Mesendoderm (in vitro differentiated cells): ENCODE measurements at regions not wholly inside any gene's neighbourhood (a gene's known extent, or its start where the extent isn't known, plus 50 kb on each side); places are given as distances from the start of the nearest gene placed in this dataset.

Source experiments
- DNase-seq: peaks from one replicate; pipeline ENCODE4 v3.0.0; 2013
- H2AK5ac ChIP-seq: 2 replicates; pipeline ENCODE4 v1.6.1; 2013; ENCODE audit warnings: low read length, inconsistent platforms
- H2BK120ac ChIP-seq: 2 replicates; pipeline ENCODE4 v1.6.1; 2013; ENCODE audit warnings: low read depth, mild to moderate bottlenecking, low read length, moderate library complexity, mixed read lengths
- H2BK15ac ChIP-seq: replicated peaks from 2 replicates; pipeline ENCODE4 v1.6.1; 2013; ENCODE audit warnings: low read depth, mild to moderate bottlenecking, moderate library complexity
- H2BK5ac ChIP-seq: 2 replicates; pipeline ENCODE4 v1.6.1; 2013; ENCODE audit warnings: low read length, inconsistent platforms
- H3K18ac ChIP-seq: 2 replicates; pipeline ENCODE4 v1.6.1; 2013; ENCODE audit warnings: mild to moderate bottlenecking, low read length, mixed read lengths
- H3K23ac ChIP-seq: one replicate; pipeline ENCODE4 v1.6.1; 2013; ENCODE audit warnings: low read length
- H3K27ac ChIP-seq: 2 replicates; pipeline ENCODE4 v1.5.1; 2013; ENCODE audit warnings: low read depth, mild to moderate bottlenecking, inconsistent platforms, low read length, moderate library complexity
- H3K27me3 ChIP-seq: 2 replicates; pipeline ENCODE4 v1.6.1; 2013; ENCODE audit warnings: low read length, control low read depth, mild to moderate bottlenecking, inconsistent platforms; ENCODE audit not compliant: insufficient read depth, poor library complexity
- H3K36me3 ChIP-seq: 2 replicates; pipeline ENCODE4 v1.6.1; 2013; ENCODE audit warnings: low read length, inconsistent platforms; ENCODE audit not compliant: control insufficient read depth, insufficient read depth
- H3K4ac ChIP-seq: one replicate; pipeline ENCODE4 v1.6.1; 2013; ENCODE audit warnings: low read depth, mild to moderate bottlenecking, low read length, moderate library complexity
- H3K4me1 ChIP-seq: 2 replicates; pipeline ENCODE4 v1.6.1; 2013; ENCODE audit warnings: low read depth, low read length, inconsistent platforms; ENCODE audit not compliant: control insufficient read depth
- H3K4me2 ChIP-seq: 2 replicates; pipeline ENCODE4 v1.6.1; 2013; ENCODE audit warnings: low read length
- H3K4me3 ChIP-seq: 2 replicates; pipeline ENCODE4 v1.5.1; 2013; ENCODE audit warnings: mild to moderate bottlenecking, low read length
- H3K56ac ChIP-seq: one replicate; pipeline ENCODE4 v1.6.1; 2013; ENCODE audit warnings: low read length
- H3K79me1 ChIP-seq: 2 replicates; pipeline ENCODE4 v1.6.1; 2013; ENCODE audit warnings: low read length, inconsistent platforms
- H3K79me2 ChIP-seq: 2 replicates; pipeline ENCODE4 v1.6.1; 2013; ENCODE audit warnings: mild to moderate bottlenecking, low read length; ENCODE audit not compliant: control insufficient read depth, insufficient read depth
- H3K9ac ChIP-seq: 2 replicates; pipeline ENCODE4 v1.6.1; 2013; ENCODE audit warnings: low read length, inconsistent platforms
- H4K5ac ChIP-seq: one replicate; pipeline ENCODE4 v1.6.1; 2013; ENCODE audit warnings: low read length
- H4K8ac ChIP-seq: one replicate; pipeline ENCODE4 v1.6.1; 2013; ENCODE audit warnings: low read depth, mild to moderate bottlenecking, control low read depth, low read length, moderate library complexity
- WGBS: extraction: QIAGEN DNeasy Blood & Tissue Kit; methylation state at CpG from one replicate; pipeline ENCODE4 v1.1.7; 2013; ENCODE audit warnings: low lambda C conversion rate, missing lambda C conversion rate; ENCODE audit not compliant: insufficient coverage; ENCODE audit errors: extremely low coverage; 5-methylcytosine and 5-hydroxymethylcytosine counted together

DNA sequence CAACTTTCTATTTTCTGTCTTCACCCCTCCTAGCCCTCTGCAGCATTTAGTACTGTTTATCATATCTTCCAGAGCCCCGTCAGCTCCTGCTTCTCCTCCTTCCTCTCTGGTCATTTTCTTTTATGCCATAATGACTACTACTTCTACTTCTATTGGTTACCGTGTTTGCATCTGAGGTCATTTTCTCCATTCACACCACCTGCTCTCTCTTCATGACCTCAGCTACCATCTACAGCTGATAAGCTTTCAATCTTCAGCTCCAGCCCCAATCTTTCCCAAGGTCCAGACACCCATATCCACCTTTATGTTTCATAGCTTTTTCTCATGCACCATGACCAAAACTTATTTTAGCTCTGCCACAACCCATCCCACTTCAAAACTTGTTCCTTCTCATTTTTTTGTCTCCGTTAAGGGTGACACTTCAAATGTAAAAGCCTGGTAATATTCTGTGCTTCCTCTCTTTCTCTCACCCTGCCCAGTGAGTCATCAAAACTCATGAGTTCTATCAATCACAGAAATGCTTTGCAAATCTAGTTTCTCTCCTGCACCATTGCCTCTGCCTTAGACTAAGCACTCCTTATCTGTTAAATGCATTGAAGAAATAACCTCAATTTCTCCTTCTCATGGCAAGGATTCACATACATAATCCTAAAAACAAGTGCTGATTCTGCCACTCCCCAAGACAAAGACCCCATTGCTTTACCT is 71.3 kb upstream of the IQCM start:
- Histone ChIP-seq H3K56ac (no peak overlapping the region), H2BK120ac (no peak overlapping the region), H3K27ac (no peak overlapping the region), H2BK5ac (no peak overlapping the region), H4K8ac (no peak overlapping the region), H3K27me3 (no peaks in the 10 kb centered on the region), H2BK15ac (no peak overlapping the region), H3K79me2 (no peaks in the 10 kb centered on the region), H3K4me1 (no peaks in the 10 kb centered on the region), H3K4me3 (no peak overlapping the region), H3K79me1 (no peaks in the 10 kb centered on the region), H2AK5ac (no peak overlapping the region), H3K4me2 (no peak overlapping the region), H4K5ac (no peak overlapping the region), H3K23ac (no peak overlapping the region), H3K36me3 (no peaks in the 10 kb centered on the region), H3K4ac (no peak overlapping the region), H3K9ac (no peak overlapping the region), H3K18ac (no peak overlapping the region)
- WGBS, result no CpG with 5 or more reads among the region's 3 CpGs
- DNase-seq, result no peak

DNA sequence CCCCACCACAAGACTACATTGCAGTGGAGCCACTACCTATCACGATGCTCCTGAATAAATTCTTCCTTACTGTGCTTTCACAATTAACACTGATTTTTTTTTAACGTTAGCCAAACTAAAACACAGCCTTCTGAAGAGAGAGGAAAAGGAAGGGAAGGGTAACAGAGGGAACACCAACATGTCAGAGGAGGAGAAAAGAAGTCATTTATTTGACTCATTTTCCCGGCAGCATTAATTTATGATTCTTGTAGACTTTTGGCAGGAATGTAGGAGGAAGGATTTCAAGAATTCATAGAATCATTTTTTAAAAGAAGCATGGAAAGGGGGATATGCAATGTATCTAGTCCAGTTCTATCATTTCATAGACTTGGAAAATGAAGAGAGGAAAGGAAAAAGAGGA is 74.3 kb upstream of the IQCM start:
- no peak overlapping the region for H2BK15ac ChIP-seq
- H3K79me1 ChIP-seq, result no peaks in the 10 kb centered on the region
- no peaks in the 10 kb centered on the region for H3K27me3 ChIP-seq
- H2BK120ac ChIP-seq, result no peak overlapping the region
- no peak for DNase-seq
- no CpG with 5 or more reads among the region's 3 CpGs for WGBS
- no peak overlapping the region for H3K23ac ChIP-seq
- H3K9ac ChIP-seq, result no peak overlapping the region
- H3K79me2 ChIP-seq, result no peaks in the 10 kb centered on the region
- no peak overlapping the region for H4K8ac ChIP-seq
- H3K4me2 ChIP-seq, result no peak overlapping the region
- H3K4me1 ChIP-seq, result no peaks in the 10 kb centered on the region
- no peak overlapping the region for H3K56ac ChIP-seq
- H3K4ac ChIP-seq, result no peak overlapping the region
- no peak overlapping the region for H3K4me3 ChIP-seq
- no peak overlapping the region for H3K27ac ChIP-seq
- no peak overlapping the region for H2BK5ac ChIP-seq
- H4K5ac ChIP-seq, result no peak overlapping the region
- H3K36me3 ChIP-seq, result no peaks in the 10 kb centered on the region
- no peak overlapping the region for H2AK5ac ChIP-seq
- no peak overlapping the region for H3K18ac ChIP-seq

DNA sequence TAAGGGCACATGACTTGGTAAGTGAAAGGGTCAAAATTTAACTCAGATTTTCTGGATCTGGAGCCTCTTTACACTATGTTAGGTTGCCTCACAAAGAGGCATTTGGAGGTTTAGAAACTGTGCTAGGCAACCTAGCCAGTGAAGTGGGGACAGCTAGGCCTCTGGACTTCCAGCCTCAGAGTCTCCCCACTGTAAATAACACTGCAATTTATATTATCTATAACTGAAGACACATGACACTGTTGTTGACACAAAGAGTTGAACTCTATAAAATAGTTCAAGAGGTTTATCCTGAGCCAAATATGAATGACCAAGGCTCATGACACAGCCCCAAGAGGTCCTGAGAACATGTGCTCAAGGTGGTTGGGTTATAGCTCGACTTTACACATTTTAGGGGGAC is 74.9 kb upstream of the IQCM start:
- Histone ChIP-seq H3K9ac (no peak overlapping the region), H3K79me2 (no peaks in the 10 kb centered on the region), H3K56ac (no peak overlapping the region), H2BK5ac (no peak overlapping the region), H3K79me1 (no peaks in the 10 kb centered on the region), H4K8ac (no peak overlapping the region), H4K5ac (no peak overlapping the region), H3K27ac (no peak overlapping the region), H3K27me3 (no peaks in the 10 kb centered on the region), H3K18ac (no peak overlapping the region), H2BK120ac (no peak overlapping the region), H3K4me1 (no peaks in the 10 kb centered on the region), H3K36me3 (no peaks in the 10 kb centered on the region), H3K4me2 (no peak overlapping the region), H2AK5ac (no peak overlapping the region), H3K23ac (no peak overlapping the region), H2BK15ac (no peak overlapping the region), H3K4ac (no peak overlapping the region), H3K4me3 (no peak overlapping the region)
- WGBS, result no CpG with 5 or more reads among the region's 1 CpG
- DNase-seq, result no peak

DNA sequence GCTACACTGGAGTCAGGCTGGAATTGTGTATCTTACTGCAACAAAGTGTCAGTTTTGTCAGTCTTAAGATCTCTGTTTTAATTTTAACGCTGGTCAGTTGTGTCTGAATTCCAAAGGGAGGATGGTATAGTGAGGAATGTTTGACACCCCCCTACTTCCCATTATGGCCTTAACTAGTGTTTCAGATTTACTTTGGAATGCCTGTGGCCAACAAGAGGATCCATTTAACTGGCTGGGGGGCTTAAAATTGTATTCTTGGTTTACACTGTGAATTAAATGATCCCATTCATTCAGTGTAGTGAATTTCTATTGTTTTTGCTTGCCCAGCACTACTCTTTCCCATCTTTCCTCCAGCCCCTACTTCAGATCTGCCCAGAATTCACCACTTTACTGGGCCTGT is 75.8 kb upstream of the IQCM start:
- H3K4me1 ChIP-seq, result no peaks in the 10 kb centered on the region
- no peak overlapping the region for H3K23ac ChIP-seq
- H3K4me3 ChIP-seq, result no peak overlapping the region
- no peak overlapping the region for H3K56ac ChIP-seq
- H2AK5ac ChIP-seq, result no peak overlapping the region
- H2BK5ac ChIP-seq, result no peak overlapping the region
- H4K8ac ChIP-seq, result no peak overlapping the region
- no peak overlapping the region for H2BK120ac ChIP-seq
- DNase-seq, result peak; percentile 13
- no peak overlapping the region for H4K5ac ChIP-seq
- WGBS, result no CpG with 5 or more reads among the region's 1 CpG
- no peak overlapping the region for H3K27ac ChIP-seq
- H3K18ac ChIP-seq, result no peak overlapping the region
- no peak overlapping the region for H3K4me2 ChIP-seq
- no peaks in the 10 kb centered on the region for H3K36me3 ChIP-seq
- no peak overlapping the region for H3K9ac ChIP-seq
- no peaks in the 10 kb centered on the region for H3K27me3 ChIP-seq
- no peak overlapping the region for H2BK15ac ChIP-seq
- H3K79me1 ChIP-seq, result no peaks in the 10 kb centered on the region
- no peak overlapping the region for H3K4ac ChIP-seq
- H3K79me2 ChIP-seq, result no peaks in the 10 kb centered on the region

DNA sequence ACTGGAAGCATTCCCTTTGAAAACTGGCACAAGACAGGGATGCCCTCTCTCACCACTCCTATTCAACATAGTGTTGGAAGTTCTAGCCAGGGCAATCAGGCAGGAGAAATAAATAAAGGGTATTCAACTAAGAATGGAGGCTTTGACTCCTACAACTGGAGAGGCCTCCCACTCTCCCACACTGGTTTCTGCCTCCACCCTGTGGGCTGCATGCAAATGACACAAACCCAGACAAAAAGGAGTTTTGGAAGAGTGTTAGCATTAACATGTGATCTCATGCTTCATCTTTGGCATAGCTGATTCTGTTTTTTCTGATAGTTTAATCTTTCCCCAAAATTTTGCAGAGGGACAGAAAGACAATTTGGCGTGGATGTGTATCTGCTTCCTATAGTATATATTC is 80.8 kb upstream of the IQCM start:
- H2AK5ac ChIP-seq, result no peak overlapping the region
- no peaks in the 10 kb centered on the region for H3K79me1 ChIP-seq
- no peak overlapping the region for H3K56ac ChIP-seq
- H3K9ac ChIP-seq, result no peak overlapping the region
- H3K23ac ChIP-seq, result no peak overlapping the region
- H3K4ac ChIP-seq, result no peak overlapping the region
- H2BK5ac ChIP-seq, result no peak overlapping the region
- H3K27ac ChIP-seq, result no peak overlapping the region
- no peak overlapping the region for H3K4me2 ChIP-seq
- no peak overlapping the region for H2BK15ac ChIP-seq
- peak; percentile 39 for DNase-seq
- no CpG with 5 or more reads among the region's 1 CpG for WGBS
- H4K5ac ChIP-seq, result no peak overlapping the region
- H2BK120ac ChIP-seq, result no peak overlapping the region
- H3K27me3 ChIP-seq, result no peaks in the 10 kb centered on the region
- H3K4me1 ChIP-seq, result no peaks in the 10 kb centered on the region
- H3K4me3 ChIP-seq, result no peak overlapping the region
- H3K18ac ChIP-seq, result no peak overlapping the region
- H3K36me3 ChIP-seq, result no peaks in the 10 kb centered on the region
- H4K8ac ChIP-seq, result no peak overlapping the region
- no peaks in the 10 kb centered on the region for H3K79me2 ChIP-seq

DNA sequence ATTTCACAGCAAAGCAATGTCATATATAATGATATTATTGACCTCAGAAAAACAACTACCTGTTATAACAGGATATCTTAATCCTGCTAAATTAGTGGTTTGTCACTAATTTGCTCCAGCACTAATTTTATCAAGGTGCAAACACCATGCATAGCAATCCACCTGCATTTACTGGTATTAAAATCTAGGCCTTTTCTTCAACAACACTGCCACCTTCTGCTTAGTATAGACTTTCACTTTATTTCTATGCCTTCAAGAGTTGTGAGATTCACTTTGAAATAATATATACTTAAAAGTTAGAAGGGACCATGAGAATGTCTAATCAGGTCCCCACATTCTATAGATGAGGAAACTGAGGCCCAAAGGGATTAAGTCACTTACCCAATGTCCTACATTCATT is 82.1 kb upstream of the IQCM start:
- Histone ChIP-seq H4K5ac (no peak overlapping the region), H3K4me1 (no peaks in the 10 kb centered on the region), H2AK5ac (no peak overlapping the region), H3K56ac (no peak overlapping the region), H3K79me2 (no peaks in the 10 kb centered on the region), H3K4ac (no peak overlapping the region), H3K4me3 (no peak overlapping the region), H3K23ac (no peak overlapping the region), H3K79me1 (no peaks in the 10 kb centered on the region), H3K4me2 (no peak overlapping the region), H4K8ac (no peak overlapping the region), H3K9ac (no peak overlapping the region), H2BK15ac (no peak overlapping the region), H2BK5ac (no peak overlapping the region), H3K27ac (no peak overlapping the region), H3K36me3 (no peaks in the 10 kb centered on the region), H3K18ac (no peak overlapping the region), H3K27me3 (no peaks in the 10 kb centered on the region), H2BK120ac (no peak overlapping the region)
- peak; percentile 20 for DNase-seq
